ENCODE measurements at regions not wholly inside any gene's neighbourhood (a gene's known extent, or its start where the extent isn't known, plus 50 kb on each side); places are given as distances from the start of the nearest gene placed in this dataset.

DNA sequence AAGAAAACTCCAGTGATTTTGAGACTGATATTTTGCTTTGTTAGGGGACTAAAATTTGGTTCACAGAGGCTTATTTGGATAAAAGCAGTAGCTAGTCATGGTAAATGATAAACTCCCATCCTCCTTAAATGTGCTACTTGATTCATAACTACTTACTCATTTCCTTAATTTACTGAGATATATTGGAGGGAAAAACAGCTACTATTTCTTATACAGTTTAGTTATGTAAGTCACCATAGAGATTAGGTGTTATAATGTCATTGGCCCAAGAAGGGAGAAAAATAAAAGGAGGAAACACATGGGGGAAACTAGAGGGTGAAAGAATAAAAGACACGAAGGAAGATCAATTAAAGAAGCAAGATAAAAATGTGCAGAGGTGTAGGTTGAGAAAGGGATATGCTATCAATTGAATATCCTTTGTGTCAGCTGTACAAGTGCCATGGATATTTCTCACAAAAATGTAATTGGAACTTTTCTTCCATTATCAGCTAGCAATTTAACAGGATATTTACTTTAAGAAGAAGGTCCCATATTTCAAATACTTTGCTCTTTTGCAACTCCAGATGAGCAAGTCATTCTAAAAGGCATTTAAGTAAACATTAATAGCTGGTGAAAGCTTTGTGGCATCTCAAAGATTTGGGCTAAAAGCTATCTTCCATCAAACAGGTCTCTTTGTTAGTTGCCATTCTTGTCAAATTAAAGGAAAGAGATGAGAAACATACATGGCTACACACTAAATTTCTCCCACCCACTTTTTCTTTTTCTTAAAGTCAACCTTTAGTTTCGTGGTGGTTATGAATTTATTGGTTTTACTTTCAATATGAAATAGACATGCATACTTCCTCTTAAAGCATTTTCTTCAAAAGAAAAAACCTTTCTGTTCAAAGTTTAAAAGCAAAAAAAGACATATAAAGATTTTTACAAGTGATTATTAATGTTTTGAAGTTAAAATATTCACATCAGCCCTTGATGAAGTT lies 439.5 kb downstream of the CCER1 start:
- H3K4me1 ChIP-seq = peaks cover 3% of the 10 kb centered on the region
- no peaks in the 10 kb centered on the region for H3K36me3 ChIP-seq
- no peak overlapping the region for H3K27ac ChIP-seq
- ATAC-seq = no peak
- no peak overlapping the region for H3K4me3 ChIP-seq
- intact Hi-C loops (cut with DNase I) = no loop called here
- no peaks in the 10 kb centered on the region for H3K9me3 ChIP-seq
- TF ChIP-seq, protein P1, sequence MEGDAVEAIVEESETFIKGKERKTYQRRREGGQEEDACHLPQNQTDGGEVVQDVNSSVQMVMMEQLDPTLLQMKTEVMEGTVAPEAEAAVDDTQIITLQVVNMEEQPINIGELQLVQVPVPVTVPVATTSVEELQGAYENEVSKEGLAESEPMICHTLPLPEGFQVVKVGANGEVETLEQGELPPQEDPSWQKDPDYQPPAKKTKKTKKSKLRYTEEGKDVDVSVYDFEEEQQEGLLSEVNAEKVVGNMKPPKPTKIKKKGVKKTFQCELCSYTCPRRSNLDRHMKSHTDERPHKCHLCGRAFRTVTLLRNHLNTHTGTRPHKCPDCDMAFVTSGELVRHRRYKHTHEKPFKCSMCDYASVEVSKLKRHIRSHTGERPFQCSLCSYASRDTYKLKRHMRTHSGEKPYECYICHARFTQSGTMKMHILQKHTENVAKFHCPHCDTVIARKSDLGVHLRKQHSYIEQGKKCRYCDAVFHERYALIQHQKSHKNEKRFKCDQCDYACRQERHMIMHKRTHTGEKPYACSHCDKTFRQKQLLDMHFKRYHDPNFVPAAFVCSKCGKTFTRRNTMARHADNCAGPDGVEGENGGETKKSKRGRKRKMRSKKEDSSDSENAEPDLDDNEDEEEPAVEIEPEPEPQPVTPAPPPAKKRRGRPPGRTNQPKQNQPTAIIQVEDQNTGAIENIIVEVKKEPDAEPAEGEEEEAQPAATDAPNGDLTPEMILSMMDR (IDR thresholded peaks at IDR 0.05) = no peak
- H3K27me3 ChIP-seq (ENCODE audit: low read depth) = no peaks in the 10 kb centered on the region
- DNase-seq = no peak

DNA sequence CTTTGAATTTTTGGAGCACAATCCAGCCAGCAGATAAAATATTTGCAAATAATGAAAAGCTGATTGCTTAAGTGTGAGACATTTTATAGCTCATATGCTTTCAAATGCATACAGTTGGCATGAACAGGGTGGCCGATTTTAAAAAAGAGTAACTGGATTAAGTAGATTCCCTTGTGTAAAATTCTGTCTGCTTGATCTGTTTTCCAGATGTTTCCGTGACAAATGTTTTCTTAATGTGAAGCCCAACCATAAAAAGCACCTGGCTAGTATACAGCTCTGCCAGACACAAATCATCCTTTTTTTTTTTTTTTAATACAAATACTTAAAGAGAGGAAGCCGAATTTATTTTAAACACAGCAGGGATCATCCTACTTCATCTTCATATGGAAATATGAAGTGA lies 440.7 kb downstream of the CCER1 start:
- no peaks in the 10 kb centered on the region for H3K9me3 ChIP-seq
- ATAC-seq (no peak), DNase-seq (no peak)
- H3K4me1 ChIP-seq = peaks cover 3% of the 10 kb centered on the region
- TF ChIP-seq, protein P1 (IDR thresholded peaks at IDR 0.05) = no peak
- intact Hi-C loops (cut with DNase I) = no loop called here
- H3K4me3 ChIP-seq = no peak overlapping the region
- no peak overlapping the region for H3K27ac ChIP-seq
- no peaks in the 10 kb centered on the region for H3K36me3 ChIP-seq
- no peaks in the 10 kb centered on the region for H3K27me3 ChIP-seq (ENCODE audit: low read depth)

DNA sequence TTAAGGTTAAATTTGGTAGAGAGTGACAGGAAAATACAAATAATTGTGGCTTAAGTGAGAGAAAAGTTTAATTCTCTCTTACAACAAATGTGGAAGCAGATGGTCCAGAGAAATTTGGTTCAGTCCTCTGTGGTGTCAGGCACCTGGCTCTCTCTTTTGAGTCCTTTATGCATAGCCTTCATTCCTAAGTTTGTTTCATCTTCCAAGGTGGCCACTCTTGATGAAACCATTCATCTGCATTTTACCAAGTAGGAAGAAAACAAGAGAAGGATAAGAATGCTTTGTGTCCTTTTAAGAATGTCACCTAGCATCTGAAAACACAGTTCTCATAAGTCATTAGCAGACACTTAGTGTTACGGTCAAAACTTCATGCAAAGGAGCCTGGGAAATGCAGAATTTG lies 442.5 kb downstream of the CCER1 start:
- no peak overlapping the region for H3K4me3 ChIP-seq
- no peak for ATAC-seq
- no peak for DNase-seq
- H3K36me3 ChIP-seq = no peaks in the 10 kb centered on the region
- intact Hi-C loops (cut with DNase I) = no loop called here
- H3K27ac ChIP-seq = no peak overlapping the region
- H3K9me3 ChIP-seq = no peaks in the 10 kb centered on the region
- peaks cover 3% of the 10 kb centered on the region for H3K4me1 ChIP-seq
- TF ChIP-seq, protein P1 (IDR thresholded peaks at IDR 0.05) = no peak
- no peaks in the 10 kb centered on the region for H3K27me3 ChIP-seq (ENCODE audit: low read depth)

DNA sequence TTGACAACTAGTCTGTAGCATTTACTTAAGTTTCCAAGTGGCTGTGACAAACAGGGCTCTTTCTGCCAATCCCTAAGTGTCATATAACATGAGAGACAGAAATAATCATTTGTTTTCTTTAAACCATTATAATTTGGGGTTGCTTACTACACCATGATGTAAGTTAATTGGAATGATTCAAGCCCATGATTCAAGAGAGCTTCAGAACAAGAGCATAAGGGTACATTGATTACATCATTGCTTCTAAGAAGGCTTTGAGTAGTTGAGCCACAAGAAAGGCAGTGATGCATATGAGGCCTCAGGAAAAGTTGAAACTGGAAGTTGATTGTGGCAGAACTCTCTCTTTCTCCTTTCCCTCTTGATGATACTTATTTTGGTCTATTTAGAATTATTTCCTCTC lies 444.0 kb downstream of the CCER1 start:
- ATAC-seq (no peak), DNase-seq (no peak)
- Histone ChIP-seq H3K27me3 (ENCODE audit: low read depth) (no peaks in the 10 kb centered on the region), H3K4me1 (peaks cover under 1% of the 10 kb centered on the region), H3K9me3 (no peaks in the 10 kb centered on the region), H3K27ac (no peak overlapping the region), H3K36me3 (no peaks in the 10 kb centered on the region), H3K4me3 (no peak overlapping the region)
- TF ChIP-seq, protein P1 (IDR thresholded peaks at IDR 0.05) = no peak
- intact Hi-C loops (cut with DNase I) = no loop called here

DNA sequence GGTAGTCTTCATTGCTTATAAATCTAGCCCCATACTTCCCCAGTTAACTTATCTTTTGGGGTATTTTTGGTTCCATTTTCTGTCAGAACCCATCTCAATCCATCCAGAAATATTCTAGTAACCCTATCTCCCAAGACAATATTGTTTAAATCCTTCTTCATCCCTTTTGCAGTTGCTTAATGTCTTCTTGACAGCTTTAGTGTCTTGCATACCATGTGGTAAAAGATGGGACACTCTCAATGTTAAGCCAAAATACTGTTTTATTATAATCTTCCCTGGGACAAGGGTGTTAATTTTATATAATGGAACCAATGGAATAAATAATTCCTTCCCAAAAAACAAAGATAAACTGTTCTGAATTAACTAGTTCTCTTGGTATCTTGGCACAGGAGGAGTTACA lies 450.2 kb downstream of the CCER1 start:
- no peak for ATAC-seq
- no peaks in the 10 kb centered on the region for H3K27me3 ChIP-seq (ENCODE audit: low read depth)
- no peak overlapping the region for H3K4me3 ChIP-seq
- no peak for DNase-seq
- H3K36me3 ChIP-seq = no peaks in the 10 kb centered on the region
- intact Hi-C loops (cut with DNase I) = no loop called here
- H3K4me1 ChIP-seq = no peaks in the 10 kb centered on the region
- H3K27ac ChIP-seq = no peak overlapping the region
- H3K9me3 ChIP-seq = no peaks in the 10 kb centered on the region
- TF ChIP-seq, protein P1 (IDR thresholded peaks at IDR 0.05) = no peak
